ENCODE measurements at regions not wholly inside any gene's neighbourhood (a gene's known extent, or its start where the extent isn't known, plus 50 kb on each side); places are given as distances from the start of the nearest gene placed in this dataset.

- TF ChIP-seq, protein P1, sequence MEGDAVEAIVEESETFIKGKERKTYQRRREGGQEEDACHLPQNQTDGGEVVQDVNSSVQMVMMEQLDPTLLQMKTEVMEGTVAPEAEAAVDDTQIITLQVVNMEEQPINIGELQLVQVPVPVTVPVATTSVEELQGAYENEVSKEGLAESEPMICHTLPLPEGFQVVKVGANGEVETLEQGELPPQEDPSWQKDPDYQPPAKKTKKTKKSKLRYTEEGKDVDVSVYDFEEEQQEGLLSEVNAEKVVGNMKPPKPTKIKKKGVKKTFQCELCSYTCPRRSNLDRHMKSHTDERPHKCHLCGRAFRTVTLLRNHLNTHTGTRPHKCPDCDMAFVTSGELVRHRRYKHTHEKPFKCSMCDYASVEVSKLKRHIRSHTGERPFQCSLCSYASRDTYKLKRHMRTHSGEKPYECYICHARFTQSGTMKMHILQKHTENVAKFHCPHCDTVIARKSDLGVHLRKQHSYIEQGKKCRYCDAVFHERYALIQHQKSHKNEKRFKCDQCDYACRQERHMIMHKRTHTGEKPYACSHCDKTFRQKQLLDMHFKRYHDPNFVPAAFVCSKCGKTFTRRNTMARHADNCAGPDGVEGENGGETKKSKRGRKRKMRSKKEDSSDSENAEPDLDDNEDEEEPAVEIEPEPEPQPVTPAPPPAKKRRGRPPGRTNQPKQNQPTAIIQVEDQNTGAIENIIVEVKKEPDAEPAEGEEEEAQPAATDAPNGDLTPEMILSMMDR (IDR thresholded peaks at IDR 0.05; ENCODE audit: low read length), result no peak
- no peak for TF ChIP-seq EZH2 (optimal IDR thresholded peaks at IDR 0.05; ENCODE audit: low read depth, low read length)
These were observed 391.3 kb downstream of the FLRT2 start for GRCh38 chr14:85921241-85921640.
